ENCODE measurements at regions not wholly inside any gene's neighbourhood (a gene's known extent, or its start where the extent isn't known, plus 50 kb on each side); places are given as distances from the start of the nearest gene placed in this dataset.

- 0 out of 2 replicates have a peak, but pooled peaks have one; percentile 6 for TF ChIP-seq CTCF (IDR thresholded peaks at IDR 0.05; ENCODE audit: low read length)
- TF ChIP-seq EZH2 (optimal IDR thresholded peaks at IDR 0.05; ENCODE audit: low read depth, low read length) = no peak
- no peak for TF ChIP-seq EZH2phosphoT487 (IDR thresholded peaks at IDR 0.05; ENCODE audit: low read length)
These were observed 52.9 kb upstream of the NFE2L2 start for GRCh38 chr2:177317443-177317842.
